ENCODE measurements at regions not wholly inside any gene's neighbourhood (a gene's known extent, or its start where the extent isn't known, plus 50 kb on each side); places are given as distances from the start of the nearest gene placed in this dataset.
"Not testable (repeated sequence)": the region's sequence is repeated elsewhere in the genome, so short reads cannot be mapped to it uniquely, and the experiment has no call there.

DNA sequence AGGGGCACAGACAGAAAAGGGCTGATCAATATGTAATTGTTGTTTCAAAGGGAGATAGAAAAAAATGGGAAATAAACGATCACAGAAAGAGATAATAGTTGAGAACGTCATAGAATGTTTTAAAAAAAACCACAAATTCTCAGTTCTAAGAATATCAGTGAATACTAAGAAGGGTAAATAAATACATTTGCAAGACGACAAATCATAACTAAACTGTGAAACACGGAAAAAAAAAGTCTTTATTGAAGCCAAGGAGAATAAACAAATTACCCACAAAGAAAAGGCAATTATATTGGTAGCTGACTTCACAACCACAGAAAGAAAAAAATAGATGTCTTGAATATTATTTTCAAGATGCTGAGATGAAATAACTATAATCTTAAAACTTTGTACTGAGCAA, 305.2 kb upstream of the STEAP1 start:
- Histone ChIP-seq H3K36me3 (ENCODE audit: insufficient read depth, low read length) (no peaks in the 10 kb centered on the region), H3K27ac (ENCODE audit: low read depth, low read length) (no peak overlapping the region), H3K4me3 (ENCODE audit: insufficient read depth, low read length) (no peak overlapping the region), H3K4me2 (ENCODE audit: insufficient read depth, low read length) (no peak overlapping the region), H3K4me1 (ENCODE audit: insufficient read depth, low read length) (no peaks in the 10 kb centered on the region), H3K27me3 (ENCODE audit: insufficient read depth, low read length) (no peaks in the 10 kb centered on the region), H4K20me1 (ENCODE audit: insufficient read depth, low read length) (no peaks in the 10 kb centered on the region), H3K79me2 (ENCODE audit: insufficient read depth, low read length) (no peaks in the 10 kb centered on the region), H2AFZ (ENCODE audit: low read length) (no peak overlapping the region), H3K9me3 (ENCODE audit: low read depth, low read length) (no peaks in the 10 kb centered on the region)
- TF ChIP-seq, protein P1, sequence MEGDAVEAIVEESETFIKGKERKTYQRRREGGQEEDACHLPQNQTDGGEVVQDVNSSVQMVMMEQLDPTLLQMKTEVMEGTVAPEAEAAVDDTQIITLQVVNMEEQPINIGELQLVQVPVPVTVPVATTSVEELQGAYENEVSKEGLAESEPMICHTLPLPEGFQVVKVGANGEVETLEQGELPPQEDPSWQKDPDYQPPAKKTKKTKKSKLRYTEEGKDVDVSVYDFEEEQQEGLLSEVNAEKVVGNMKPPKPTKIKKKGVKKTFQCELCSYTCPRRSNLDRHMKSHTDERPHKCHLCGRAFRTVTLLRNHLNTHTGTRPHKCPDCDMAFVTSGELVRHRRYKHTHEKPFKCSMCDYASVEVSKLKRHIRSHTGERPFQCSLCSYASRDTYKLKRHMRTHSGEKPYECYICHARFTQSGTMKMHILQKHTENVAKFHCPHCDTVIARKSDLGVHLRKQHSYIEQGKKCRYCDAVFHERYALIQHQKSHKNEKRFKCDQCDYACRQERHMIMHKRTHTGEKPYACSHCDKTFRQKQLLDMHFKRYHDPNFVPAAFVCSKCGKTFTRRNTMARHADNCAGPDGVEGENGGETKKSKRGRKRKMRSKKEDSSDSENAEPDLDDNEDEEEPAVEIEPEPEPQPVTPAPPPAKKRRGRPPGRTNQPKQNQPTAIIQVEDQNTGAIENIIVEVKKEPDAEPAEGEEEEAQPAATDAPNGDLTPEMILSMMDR (IDR thresholded peaks at IDR 0.05; ENCODE audit: extremely low read depth, low read depth, low read length) = no peak
- no peak for DNase-seq (ENCODE audit: insufficient read length, low spot score, missing footprints)

DNA sequence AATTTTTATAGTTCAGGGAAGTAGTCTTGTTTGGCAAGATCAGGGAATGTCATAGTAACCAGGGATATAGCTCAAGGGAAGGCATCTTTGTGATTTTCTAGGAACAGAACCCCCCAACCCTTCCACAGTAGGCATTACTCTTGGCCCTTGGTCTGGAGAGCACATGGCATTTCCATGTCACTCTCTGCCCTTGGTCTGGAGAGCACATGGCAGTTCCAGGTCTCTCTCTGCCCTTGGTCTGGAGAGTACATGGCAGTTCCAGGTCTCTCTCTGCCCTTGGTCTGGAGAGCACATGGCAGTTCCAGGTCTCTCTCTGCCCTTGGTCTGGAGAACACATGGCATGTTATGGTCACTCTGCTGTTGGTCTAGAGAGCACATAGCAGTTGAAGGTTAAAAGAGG, 297.2 kb upstream of the STEAP1 start:
- not testable (repeated sequence) for DNase-seq (ENCODE audit: insufficient read length, low spot score, missing footprints); H3K36me3 ChIP-seq (ENCODE audit: insufficient read depth, low read length); H3K79me2 ChIP-seq (ENCODE audit: insufficient read depth, low read length); H3K27me3 ChIP-seq (ENCODE audit: insufficient read depth, low read length); H3K9me3 ChIP-seq (ENCODE audit: low read depth, low read length); H3K27ac ChIP-seq (ENCODE audit: low read depth, low read length); H3K4me2 ChIP-seq (ENCODE audit: insufficient read depth, low read length); H3K4me3 ChIP-seq (ENCODE audit: insufficient read depth, low read length); H4K20me1 ChIP-seq (ENCODE audit: insufficient read depth, low read length); H2AFZ ChIP-seq (ENCODE audit: low read length); H3K4me1 ChIP-seq (ENCODE audit: insufficient read depth, low read length)

DNA sequence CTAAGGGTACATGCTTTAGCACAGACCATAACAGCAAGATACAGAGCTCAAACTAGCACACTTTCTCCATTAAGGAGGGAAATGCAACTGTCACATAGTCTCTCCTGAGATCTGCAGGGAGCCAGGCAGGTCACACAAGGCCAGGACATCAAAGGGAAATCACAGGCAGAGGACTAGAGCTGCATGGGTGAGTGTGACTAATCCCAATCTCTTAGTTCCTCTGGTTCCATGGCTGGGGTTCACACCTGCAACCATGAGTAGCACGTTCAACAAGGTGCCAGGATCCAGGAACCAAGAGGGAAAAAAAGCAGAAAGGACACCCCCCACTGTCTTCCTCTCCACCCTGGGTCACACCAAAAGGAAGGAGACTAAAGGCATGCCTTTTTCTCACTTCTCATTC, 296.5 kb upstream of the STEAP1 start:
- Histone ChIP-seq H3K9me3 (ENCODE audit: low read depth, low read length) (peaks cover 6% of the 10 kb centered on the region), H3K4me2 (ENCODE audit: insufficient read depth, low read length) (no peak overlapping the region), H3K36me3 (ENCODE audit: insufficient read depth, low read length) (no peaks in the 10 kb centered on the region), H3K4me1 (ENCODE audit: insufficient read depth, low read length) (no peaks in the 10 kb centered on the region), H4K20me1 (ENCODE audit: insufficient read depth, low read length) (no peaks in the 10 kb centered on the region), H3K27ac (ENCODE audit: low read depth, low read length) (no peak overlapping the region), H2AFZ (ENCODE audit: low read length) (no peak overlapping the region), H3K4me3 (ENCODE audit: insufficient read depth, low read length) (no peak overlapping the region), H3K79me2 (ENCODE audit: insufficient read depth, low read length) (no peaks in the 10 kb centered on the region), H3K27me3 (ENCODE audit: insufficient read depth, low read length) (no peaks in the 10 kb centered on the region)
- DNase-seq (ENCODE audit: insufficient read length, low spot score, missing footprints) = no peak
- TF ChIP-seq, protein P1 (IDR thresholded peaks at IDR 0.05; ENCODE audit: extremely low read depth, low read depth, low read length) = no peak

DNA sequence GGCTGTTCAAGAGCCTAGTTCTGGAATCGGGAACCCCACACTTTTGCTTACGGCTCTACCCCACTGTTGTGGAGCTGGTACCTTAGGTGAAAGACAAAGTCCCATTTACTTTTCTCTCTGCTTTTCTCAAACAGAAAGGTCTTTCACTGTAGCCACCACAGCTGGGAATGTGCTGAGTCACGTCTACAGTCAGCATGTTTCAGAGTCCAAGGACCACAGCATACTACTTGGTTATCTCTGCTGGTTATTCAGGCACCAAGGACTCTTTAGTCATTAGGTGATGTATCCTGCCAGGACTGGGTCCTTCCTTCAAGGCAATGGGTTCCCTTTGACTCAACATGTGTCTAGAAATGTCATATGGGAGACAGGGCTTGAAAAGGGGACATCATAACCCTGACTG, 266.8 kb upstream of the STEAP1 start:
- Histone ChIP-seq H3K27me3 (ENCODE audit: insufficient read depth, low read length) (no peaks in the 10 kb centered on the region), H3K36me3 (ENCODE audit: insufficient read depth, low read length) (no peaks in the 10 kb centered on the region), H3K27ac (ENCODE audit: low read depth, low read length) (no peak overlapping the region), H3K9me3 (ENCODE audit: low read depth, low read length) (peaks cover 2% of the 10 kb centered on the region), H3K4me1 (ENCODE audit: insufficient read depth, low read length) (no peaks in the 10 kb centered on the region), H4K20me1 (ENCODE audit: insufficient read depth, low read length) (no peaks in the 10 kb centered on the region), H3K4me3 (ENCODE audit: insufficient read depth, low read length) (no peak overlapping the region), H3K4me2 (ENCODE audit: insufficient read depth, low read length) (no peak overlapping the region), H2AFZ (ENCODE audit: low read length) (no peak overlapping the region), H3K79me2 (ENCODE audit: insufficient read depth, low read length) (no peaks in the 10 kb centered on the region)
- no peak for DNase-seq (ENCODE audit: insufficient read length, low spot score, missing footprints)
- TF ChIP-seq, protein P1 (IDR thresholded peaks at IDR 0.05; ENCODE audit: extremely low read depth, low read depth, low read length) = no peak

DNA sequence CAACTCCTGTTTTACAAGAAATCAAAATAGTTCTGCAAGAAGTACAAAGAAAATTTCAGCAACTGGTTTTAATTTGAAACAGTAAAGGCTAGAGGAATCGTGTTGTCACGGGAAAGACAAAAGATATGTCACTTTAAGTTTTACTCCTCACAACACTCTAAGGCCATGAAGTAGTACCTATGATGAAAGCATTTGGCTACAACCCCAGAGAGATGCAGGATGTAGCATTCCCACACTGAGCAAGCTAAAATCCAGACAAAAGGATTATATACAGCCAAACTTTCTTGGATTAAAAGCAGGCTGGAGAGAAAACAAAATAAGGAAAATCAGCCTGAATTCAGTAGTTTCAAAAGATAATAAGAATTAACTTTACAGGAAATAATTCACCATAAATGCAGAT, 245.5 kb upstream of the STEAP1 start:
- H3K4me2 ChIP-seq (ENCODE audit: insufficient read depth, low read length) = no peak overlapping the region
- TF ChIP-seq, protein P1 (IDR thresholded peaks at IDR 0.05; ENCODE audit: extremely low read depth, low read depth, low read length) = no peak
- H3K4me1 ChIP-seq (ENCODE audit: insufficient read depth, low read length) = no peaks in the 10 kb centered on the region
- DNase-seq (ENCODE audit: insufficient read length, low spot score, missing footprints) = no peak
- H3K4me3 ChIP-seq (ENCODE audit: insufficient read depth, low read length) = no peak overlapping the region
- peaks cover 2% of the 10 kb centered on the region for H3K9me3 ChIP-seq (ENCODE audit: low read depth, low read length)
- no peaks in the 10 kb centered on the region for H4K20me1 ChIP-seq (ENCODE audit: insufficient read depth, low read length)
- no peak overlapping the region for H3K27ac ChIP-seq (ENCODE audit: low read depth, low read length)
- no peaks in the 10 kb centered on the region for H3K36me3 ChIP-seq (ENCODE audit: insufficient read depth, low read length)
- H3K79me2 ChIP-seq (ENCODE audit: insufficient read depth, low read length) = no peaks in the 10 kb centered on the region
- no peak overlapping the region for H2AFZ ChIP-seq (ENCODE audit: low read length)
- no peaks in the 10 kb centered on the region for H3K27me3 ChIP-seq (ENCODE audit: insufficient read depth, low read length)

Data from osteoblast (primary cell).